OCI-M1 (cell line): ENCODE measurements at regions not wholly inside any gene's neighbourhood (a gene's known extent, or its start where the extent isn't known, plus 50 kb on each side); places are given as distances from the start of the nearest gene placed in this dataset.
"Not testable (repeated sequence)": the region's sequence is repeated elsewhere in the genome, so short reads cannot be mapped to it uniquely, and the experiment has no call there.

Source experiments
- DNase-seq: peaks from one replicate; lab custom pipeline; 2025; lab: John Stamatoyannopoulos, UW

DNA sequence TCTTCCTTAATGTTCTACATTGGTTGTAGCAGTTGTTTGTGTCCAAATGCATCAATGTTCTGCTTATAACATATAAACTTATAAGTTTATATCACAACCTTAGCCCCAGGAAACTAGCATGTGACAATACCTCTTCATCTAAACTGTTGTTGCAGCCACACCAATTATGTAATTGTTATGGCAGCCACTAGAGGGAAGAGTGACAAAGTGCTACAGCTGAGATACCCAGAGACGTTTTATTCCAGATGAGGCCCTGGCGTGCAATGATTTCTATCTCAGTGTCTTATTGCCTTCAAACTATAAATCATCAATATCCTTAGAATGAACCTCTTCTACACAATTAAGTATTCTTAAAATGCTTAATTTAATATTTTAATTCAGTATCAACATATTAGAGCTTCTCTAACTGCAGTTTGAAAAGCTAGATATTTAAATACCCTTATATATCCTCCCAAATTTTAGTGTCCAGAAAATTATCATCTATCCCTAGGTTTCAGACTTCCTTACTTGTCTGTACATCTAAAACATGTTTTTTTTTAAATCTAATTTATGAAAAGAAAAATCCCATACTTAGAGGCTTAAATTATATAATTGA lies 171.6 kb downstream of the PCDH10 start:
- DNase-seq, result peak; percentile 82

DNA sequence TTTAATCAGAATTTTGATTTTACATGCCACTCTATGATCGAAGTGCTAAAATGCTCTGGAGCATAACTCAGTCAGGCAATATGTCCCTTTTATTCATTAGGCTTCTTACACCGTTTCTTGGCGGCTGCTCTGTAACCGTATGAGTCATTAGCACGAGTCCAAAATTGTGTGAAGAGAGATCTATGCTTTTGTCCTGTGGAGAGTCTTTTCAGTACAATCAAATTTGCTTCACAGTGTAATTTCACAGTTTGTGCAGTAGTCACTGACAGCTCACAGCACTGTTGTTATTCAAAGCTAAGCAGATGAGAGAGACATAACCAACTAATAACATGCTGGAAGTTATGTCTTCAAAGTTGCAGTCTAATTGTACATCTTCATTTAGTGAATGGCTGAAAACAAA lies 167.8 kb downstream of the PCDH10 start:
- DNase-seq, result no peak

DNA sequence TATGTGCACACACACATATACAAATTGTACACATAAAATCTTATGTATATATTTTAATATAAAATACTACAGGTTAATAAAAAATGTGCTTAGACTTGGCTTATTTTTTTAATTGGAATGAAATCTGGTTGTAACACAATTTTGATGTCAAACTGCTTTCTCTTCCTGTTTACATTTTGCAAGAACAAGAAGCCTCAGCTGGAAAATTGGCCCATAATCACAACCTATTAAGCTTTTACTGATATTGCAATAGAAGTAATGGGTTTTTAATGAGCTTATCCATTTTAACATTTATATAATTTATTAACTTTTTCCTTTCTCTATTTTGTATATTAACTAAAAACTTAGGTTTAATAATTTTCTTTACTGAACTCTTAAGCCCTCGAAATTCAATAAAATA lies 165.9 kb downstream of the PCDH10 start:
- DNase-seq, result no peak

DNA sequence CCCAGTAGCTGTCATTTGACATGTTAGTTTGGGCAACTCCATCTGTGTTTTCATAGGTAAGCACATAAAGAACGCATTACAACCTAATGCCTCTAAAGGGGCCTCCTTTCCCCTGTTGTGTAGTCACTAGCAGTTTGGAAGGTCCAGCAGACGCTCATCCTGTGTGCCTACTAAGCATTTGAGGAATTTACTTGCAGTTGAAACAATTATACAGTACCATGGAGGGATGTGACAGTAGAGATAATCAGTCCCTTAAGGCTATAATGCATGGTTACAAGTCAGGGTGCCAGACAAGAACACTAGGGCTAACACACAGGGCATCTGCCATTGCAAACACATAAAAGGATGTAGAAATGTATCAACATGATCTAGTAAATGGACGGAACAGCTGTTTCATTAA lies 138.3 kb downstream of the PCDH10 start:
- no peak for DNase-seq

DNA sequence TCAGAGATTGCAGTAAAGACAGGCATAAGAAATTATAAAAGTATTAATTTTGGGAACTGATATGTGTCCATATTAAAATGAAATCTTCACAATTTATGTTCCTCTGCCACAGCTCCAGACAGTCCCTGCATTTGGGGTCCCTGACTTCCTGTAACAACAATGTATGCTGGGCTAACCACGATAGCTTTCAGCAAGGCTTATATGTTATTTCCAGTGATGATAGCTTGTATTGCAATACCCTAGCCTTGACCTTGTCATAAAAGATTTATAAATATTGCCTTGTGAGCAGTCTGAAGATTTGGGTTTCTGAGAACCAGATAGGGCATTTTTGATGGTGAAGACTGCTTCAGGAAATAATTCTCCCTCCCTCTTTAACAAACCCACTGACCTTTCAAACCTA lies 129.5 kb downstream of the PCDH10 start:
- no peak for DNase-seq

DNA sequence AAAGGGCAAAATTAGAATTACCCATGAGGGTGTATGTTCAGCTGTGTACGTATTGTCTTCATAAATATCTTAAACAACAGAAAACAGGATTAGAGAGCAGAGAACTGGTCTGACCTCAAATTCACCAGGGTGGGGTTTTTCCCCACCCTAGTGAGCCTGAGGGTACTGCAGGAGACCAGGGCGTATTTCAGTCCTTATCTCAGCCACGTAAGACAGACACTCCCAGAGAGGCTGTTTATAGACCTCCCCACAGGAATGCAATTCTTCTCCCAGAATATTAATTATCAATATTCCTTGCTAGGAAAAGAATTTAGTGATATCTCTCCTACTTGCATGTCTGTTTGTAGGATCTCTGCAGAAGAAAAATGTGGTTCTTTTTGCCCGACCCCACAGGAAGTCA lies 128.8 kb downstream of the PCDH10 start:
- DNase-seq, result not testable (repeated sequence)

DNA sequence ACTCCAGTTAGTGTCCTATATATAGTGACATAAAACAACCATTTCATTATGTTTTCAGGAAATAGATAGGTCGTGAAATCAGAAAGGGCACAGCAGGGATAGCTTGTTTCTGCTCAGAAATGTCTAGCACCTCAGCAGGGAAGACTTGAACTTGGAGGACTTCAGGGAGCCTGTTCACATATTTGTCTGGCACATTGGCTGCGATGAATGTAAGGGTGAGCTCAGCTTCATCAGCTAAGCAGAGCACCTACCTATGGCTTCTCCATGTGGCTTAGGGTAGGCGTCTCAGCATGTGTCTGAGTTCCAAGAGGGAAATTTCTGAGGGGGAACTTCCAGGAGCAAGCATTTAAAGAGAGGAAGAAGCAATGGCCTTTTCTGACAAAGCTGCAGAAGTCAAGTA lies 126.2 kb downstream of the PCDH10 start:
- no peak for DNase-seq

DNA sequence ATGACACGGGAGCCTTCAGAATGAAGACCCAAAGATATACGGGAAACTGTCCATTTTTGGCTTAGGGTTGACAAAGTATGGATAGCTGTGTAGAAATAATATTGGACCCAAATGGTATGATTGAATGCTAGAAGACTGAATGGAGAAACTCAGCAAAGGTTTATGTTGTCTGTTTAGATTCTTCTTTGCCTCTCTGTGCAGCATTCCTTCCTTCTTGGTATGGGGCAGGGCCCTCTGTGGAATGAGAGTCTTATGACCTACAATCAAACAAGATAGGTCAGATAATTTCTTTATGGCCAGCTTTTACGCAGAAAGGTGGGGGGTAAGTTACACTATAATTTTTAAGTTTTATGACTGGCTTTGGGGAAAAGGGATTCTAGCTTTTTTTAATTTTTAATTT lies 124.3 kb downstream of the PCDH10 start:
- DNase-seq, result no peak

DNA sequence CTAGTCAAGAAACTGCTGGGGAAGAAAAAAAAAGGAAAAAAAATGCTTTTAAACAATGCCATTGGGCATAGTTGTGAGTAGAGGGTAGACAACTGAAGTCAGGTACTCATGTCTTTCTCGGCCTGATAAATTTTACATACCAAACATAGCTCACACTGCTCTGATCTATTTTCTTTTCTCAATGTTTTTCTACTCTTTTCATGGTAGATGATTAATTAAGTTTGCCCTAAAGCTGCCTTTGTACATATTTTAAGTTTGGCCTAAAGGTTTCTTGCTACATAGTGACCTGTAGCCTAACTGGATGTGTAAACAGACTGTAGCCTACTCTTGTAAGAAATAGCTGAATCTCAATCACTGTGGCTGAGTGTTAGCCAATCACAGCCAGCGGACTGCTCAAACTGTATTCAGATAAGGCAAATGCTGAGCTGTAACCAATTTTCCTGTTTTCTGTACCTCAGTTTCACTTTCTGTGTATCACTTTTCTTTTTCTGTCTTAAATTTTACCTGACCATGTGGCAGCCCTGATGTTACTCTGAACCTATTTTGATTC lies 121.0 kb downstream of the PCDH10 start:
- peak; percentile 38 for DNase-seq

DNA sequence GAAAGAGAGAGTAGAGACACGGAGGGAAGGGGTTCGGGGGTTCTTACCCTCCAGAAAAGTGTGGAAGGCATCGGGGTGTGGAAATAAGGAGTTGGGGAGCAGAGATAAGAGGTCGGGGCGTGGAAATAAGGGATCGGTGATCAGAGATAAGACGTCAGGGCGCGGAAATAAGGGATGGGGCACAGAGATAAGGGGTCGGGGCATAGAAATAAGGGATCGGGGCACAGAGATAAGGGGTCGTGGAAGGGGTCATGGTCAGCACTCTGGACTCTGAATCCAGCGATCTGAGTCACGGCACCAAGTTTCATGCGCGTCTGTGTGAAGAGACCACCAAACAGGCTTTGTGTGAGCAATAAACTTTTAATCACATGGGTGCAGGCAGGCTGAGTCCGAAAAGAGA lies 119.1 kb downstream of the PCDH10 start:
- DNase-seq, result no peak

DNA sequence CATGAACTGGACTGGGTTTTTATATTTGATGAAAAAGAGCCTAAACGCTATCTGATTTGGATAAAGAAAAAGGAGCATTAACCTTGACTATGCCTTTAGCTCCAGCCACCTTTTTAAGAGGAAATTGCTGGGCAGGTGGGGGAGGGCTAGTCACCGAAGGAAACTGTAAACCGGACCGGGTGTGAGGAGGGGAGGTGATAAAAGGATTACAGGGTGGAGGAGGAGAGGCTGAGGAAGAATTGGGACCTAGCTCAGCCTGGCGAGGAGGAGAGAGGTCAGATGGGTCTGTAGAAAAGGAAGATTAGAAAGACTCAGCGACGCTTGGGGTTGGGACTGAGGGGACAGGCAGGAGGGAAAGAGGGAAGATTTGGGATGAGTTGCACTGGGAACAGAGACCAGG lies 118.4 kb downstream of the PCDH10 start:
- DNase-seq, result not testable (repeated sequence)

DNA sequence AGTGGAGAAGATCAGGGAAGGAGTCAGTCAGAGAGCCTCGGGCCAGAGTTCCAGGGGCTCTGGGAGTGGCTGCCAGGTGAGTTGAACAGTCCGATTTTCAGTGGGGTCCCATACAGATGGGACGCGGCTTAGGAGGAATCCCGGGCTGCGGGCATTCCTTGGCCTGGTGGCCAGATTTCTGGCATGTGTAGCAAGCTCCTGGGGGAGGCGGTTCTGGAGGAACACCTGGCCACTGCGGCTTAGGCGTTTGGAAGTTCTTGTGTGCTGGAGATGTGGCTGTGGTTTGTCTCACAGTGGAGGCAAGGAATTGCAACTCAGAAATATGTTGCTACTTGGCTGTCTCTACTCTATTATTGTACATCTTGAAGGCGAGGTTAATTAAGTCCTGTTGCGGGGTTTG lies 117.9 kb downstream of the PCDH10 start:
- DNase-seq, result not testable (repeated sequence)

DNA sequence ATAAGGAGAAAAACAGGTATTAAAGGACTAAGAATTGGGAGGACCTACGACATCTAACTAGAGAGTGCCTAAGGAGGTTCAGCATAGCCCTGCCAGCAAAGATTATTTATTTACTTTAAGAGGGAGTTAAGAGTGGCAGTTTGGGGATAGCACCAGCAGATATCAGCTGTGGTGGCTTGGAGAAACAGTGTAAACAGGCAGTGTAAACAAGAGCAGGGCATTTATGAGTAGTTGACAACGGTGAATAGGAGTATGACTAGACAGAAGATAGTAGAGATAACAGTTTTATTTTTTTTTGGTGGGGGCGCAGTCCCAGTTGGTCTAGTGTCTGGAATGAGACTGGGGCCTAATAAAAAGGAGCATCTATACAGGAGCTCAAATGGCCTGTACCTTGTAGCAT lies 115.2 kb downstream of the PCDH10 start:
- DNase-seq, result not testable (repeated sequence)

DNA sequence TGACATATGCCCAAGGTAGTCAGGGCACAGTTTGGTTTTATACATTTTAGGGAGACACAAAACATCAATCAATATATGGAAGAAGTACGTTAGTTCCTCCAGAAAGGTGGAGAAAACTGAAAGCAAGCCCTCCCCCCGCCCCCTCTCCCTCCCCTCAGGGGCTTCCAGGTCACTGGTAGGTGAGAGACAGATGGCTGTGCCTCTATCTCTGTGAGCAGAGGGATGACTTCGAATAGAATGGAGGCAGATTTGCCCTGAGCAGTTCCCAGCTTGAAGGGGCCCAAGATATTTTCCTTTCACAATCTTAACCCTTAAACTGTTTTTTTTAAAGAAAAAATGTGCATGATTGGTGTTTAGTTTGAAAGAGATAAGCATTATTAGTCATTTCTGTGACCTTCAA lies 114.0 kb downstream of the PCDH10 start:
- no peak for DNase-seq

DNA sequence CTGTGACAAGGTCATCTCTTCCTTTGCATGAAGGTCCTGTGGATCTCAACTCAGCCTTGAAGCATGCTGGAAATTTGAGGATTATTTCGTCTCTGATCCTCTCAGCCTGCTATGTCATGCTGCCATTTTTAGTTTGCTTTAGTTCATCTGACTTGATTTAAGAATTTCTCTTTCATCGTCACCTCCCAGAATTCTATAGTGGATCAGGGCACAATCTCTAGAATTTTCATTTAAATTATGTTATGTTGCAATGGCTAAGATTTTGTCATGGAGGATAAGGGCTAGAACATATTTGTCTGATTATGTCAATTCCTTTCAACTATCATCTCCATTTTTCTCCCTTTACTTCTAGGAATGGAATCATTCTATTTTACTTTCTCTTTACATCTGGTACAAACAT lies 98.8 kb downstream of the PCDH10 start:
- DNase-seq, result no peak

DNA sequence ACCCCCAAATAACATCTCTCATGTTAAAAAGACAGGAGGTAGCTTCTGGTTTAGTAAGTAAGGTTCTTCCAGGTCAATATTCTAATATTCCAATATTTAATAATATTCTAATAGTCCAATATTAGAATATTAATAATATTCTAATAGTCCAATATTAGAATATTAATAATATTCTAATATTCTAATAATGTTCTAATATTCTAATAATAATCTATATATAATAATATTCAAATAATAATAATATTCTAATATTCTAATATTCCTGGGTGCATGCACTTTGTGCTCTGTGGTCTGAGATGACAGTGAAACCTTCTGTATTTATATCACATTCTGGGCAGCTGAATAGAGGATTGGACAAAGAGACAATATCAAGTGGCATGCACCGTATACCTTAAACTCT lies 96.1 kb downstream of the PCDH10 start:
- no peak for DNase-seq
